Endodermal cell (in vitro differentiated cells): ENCODE measurements at regions not wholly inside any gene's neighbourhood (a gene's known extent, or its start where the extent isn't known, plus 50 kb on each side); places are given as distances from the start of the nearest gene placed in this dataset.

Experiments used
- DNase-seq: peaks from one replicate; pipeline ENCODE4 v3.0.0-alpha.2; 2017
- H3K27ac ChIP-seq: 2 replicates; pipeline ENCODE4 v1.5.1; 2013; ENCODE audit warnings: mild to moderate bottlenecking, low read depth, low read length, moderate library complexity
- H3K27me3 ChIP-seq: 2 replicates; pipeline ENCODE4 v1.6.1; 2013; ENCODE audit warnings: mild to moderate bottlenecking, low read length, moderate library complexity; ENCODE audit not compliant: insufficient read depth, control insufficient read depth, poor library complexity, severe bottlenecking
- H3K36me3 ChIP-seq: 2 replicates; pipeline ENCODE4 v1.7.0; 2013; ENCODE audit warnings: mild to moderate bottlenecking, low read length, moderate library complexity; ENCODE audit not compliant: control insufficient read depth, insufficient read depth
- H3K4me1 ChIP-seq: one replicate; pipeline ENCODE4 v1.7.0; 2013; ENCODE audit warnings: low read length; ENCODE audit not compliant: control insufficient read depth, insufficient read depth
- H3K4me3 ChIP-seq: 2 replicates; pipeline ENCODE4 v1.5.1; 2013; ENCODE audit warnings: mild to moderate bottlenecking, low read length, moderate library complexity
- H3K9ac ChIP-seq: 2 replicates; pipeline ENCODE4 v1.6.1; 2013; ENCODE audit warnings: mild to moderate bottlenecking, low read length, moderate library complexity; ENCODE audit not compliant: poor library complexity, severe bottlenecking; ENCODE audit errors: extremely low read depth
- H3K9me3 ChIP-seq: 2 replicates; pipeline ENCODE4 v1.6.1; 2013; ENCODE audit warnings: mild to moderate bottlenecking, low read length, moderate library complexity; ENCODE audit not compliant: control insufficient read depth
- H3K27ac Mint-ChIP-seq: 2 replicates; pipeline ENCODE4 v1.8.0; 2020; ENCODE audit warnings: mixed read lengths
- H3K27me3 Mint-ChIP-seq: 2 replicates; pipeline ENCODE4 v1.8.0; 2021; ENCODE audit warnings: mild to moderate bottlenecking, mixed read lengths; ENCODE audit not compliant: insufficient read depth
- H3K36me3 Mint-ChIP-seq: 2 replicates; pipeline ENCODE4 v1.8.0; 2020; ENCODE audit warnings: low read depth, mixed read lengths
- H3K4me1 Mint-ChIP-seq: 2 replicates; pipeline ENCODE4 v1.8.0; 2020; ENCODE audit warnings: mixed read lengths
- H3K4me3 Mint-ChIP-seq: 2 replicates; pipeline ENCODE4 v1.8.0; 2020; ENCODE audit warnings: mild to moderate bottlenecking, moderate library complexity, mixed read lengths
- H3K9me3 Mint-ChIP-seq: 2 replicates; pipeline ENCODE4 v1.8.0; 2020; ENCODE audit warnings: mild to moderate bottlenecking, mixed read lengths
- WGBS, 2 experiments: methylation state at CpG; one replicate each; pipeline versions ENCODE4 v1.1.5 to v1.1.7; 2013; ENCODE audit warnings: missing lambda C conversion rate in 2 of 2, mixed read lengths in 1 of 2; ENCODE audit not compliant: insufficient coverage in 1 of 2, insufficient read length in 1 of 2; 5-methylcytosine and 5-hydroxymethylcytosine counted together
- TF ChIP-seq, protein P1 (sequence below): fragments of 200-600 bp; sonication (generic); conservative IDR thresholded peaks from 2 replicates; pipeline ENCODE4 v1.5.0; 2021; ENCODE audit warnings: antibody characterized with exemption, mild to moderate bottlenecking

DNA sequence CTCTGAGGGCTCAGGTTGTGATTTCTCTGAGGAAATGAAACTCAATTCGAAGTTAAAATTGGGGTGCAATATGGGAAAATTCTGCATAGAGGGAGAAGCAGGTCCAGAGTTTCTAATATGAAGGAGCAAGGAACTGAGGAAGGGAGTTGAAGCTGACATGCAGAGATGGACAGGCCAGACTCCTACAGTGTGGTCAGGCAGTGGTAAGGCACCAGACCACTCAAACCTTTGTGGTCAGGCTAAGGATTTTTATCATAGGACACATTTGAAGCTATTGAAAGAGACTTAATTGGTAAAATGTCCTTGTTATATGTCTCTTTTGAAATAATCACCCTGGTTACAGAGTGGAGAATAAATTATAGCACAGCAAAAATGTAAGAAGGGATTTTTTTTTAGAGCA, 1074.8 kb upstream of the CDH2 start:
- Mint-ChIP-seq H3K4me1 (peaks cover 11% of the 10 kb centered on the region), H3K4me3 (no peak overlapping the region), H3K9me3 (peaks cover 2% of the 10 kb centered on the region), H3K27me3 (no peaks in the 10 kb centered on the region), H3K27ac (no peak overlapping the region), H3K36me3 (no peaks in the 10 kb centered on the region)
- DNase-seq: no peak
- Histone ChIP-seq H3K36me3 (no peaks in the 10 kb centered on the region), H3K4me3 (no peak overlapping the region), H3K27me3 (no peaks in the 10 kb centered on the region), H3K9ac (no peak overlapping the region), H3K9me3 (no peaks in the 10 kb centered on the region), H3K4me1 (no peaks in the 10 kb centered on the region), H3K27ac (no peak overlapping the region)
- 87 to 100% methylated on average over 1 of the region's 1 CpG for WGBS, 2 experiments
- TF ChIP-seq, protein P1, sequence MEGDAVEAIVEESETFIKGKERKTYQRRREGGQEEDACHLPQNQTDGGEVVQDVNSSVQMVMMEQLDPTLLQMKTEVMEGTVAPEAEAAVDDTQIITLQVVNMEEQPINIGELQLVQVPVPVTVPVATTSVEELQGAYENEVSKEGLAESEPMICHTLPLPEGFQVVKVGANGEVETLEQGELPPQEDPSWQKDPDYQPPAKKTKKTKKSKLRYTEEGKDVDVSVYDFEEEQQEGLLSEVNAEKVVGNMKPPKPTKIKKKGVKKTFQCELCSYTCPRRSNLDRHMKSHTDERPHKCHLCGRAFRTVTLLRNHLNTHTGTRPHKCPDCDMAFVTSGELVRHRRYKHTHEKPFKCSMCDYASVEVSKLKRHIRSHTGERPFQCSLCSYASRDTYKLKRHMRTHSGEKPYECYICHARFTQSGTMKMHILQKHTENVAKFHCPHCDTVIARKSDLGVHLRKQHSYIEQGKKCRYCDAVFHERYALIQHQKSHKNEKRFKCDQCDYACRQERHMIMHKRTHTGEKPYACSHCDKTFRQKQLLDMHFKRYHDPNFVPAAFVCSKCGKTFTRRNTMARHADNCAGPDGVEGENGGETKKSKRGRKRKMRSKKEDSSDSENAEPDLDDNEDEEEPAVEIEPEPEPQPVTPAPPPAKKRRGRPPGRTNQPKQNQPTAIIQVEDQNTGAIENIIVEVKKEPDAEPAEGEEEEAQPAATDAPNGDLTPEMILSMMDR: no peak

DNA sequence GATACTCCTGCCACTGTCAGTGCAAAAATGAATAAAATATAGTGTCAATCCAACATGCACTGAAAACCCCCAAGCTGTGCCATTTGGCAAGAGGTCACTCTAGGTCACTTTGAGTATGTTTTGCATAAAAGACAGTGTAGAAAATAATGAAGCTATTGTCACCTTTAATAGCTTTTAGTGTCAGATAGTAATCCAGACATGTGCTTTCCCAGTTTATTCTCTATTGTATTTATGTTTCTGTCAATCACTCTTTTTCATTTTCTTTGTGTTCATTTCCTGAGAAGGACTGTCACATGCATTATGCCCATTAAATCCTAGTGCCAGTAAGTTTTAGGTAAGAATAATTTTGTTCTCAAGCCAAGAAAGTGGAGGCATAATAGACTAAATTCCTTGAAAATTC, 1073.9 kb upstream of the CDH2 start:
- Histone ChIP-seq H3K36me3 (no peaks in the 10 kb centered on the region), H3K27ac (no peak overlapping the region), H3K9ac (no peak overlapping the region), H3K4me1 (no peaks in the 10 kb centered on the region), H3K27me3 (no peaks in the 10 kb centered on the region), H3K4me3 (no peak overlapping the region), H3K9me3 (no peaks in the 10 kb centered on the region)
- DNase-seq: no peak
- Mint-ChIP-seq H3K4me3 (no peak overlapping the region), H3K27me3 (no peaks in the 10 kb centered on the region), H3K9me3 (peaks cover 4% of the 10 kb centered on the region), H3K36me3 (no peaks in the 10 kb centered on the region), H3K4me1 (peaks cover 11% of the 10 kb centered on the region), H3K27ac (no peak overlapping the region)
- TF ChIP-seq, protein P1: no peak

DNA sequence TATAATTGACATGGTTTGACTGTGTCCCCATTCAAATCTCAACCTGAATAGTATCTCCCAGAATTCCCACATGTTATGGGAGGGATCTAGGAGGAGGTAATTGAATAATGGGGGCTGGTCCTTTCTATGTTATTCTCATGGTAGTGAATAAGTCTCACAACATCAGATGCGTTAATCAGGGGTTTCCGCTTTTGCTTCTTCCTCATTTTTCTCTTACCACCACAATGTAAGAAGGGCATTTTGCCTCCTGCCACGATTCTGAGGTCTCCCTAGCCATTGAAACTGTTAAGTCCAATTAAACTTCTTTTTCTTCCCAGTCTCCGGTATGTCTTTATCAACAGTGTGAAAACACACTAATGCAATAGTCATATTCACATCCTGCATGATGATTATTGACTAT, 1073.3 kb upstream of the CDH2 start:
- no peaks in the 10 kb centered on the region for H3K27me3 ChIP-seq
- H3K4me3 Mint-ChIP-seq: no peak overlapping the region
- H3K4me3 ChIP-seq: no peak overlapping the region
- no peak overlapping the region for H3K9ac ChIP-seq
- H3K36me3 ChIP-seq: no peaks in the 10 kb centered on the region
- DNase-seq: no peak
- H3K9me3 Mint-ChIP-seq: peaks cover 4% of the 10 kb centered on the region
- H3K9me3 ChIP-seq: no peaks in the 10 kb centered on the region
- H3K36me3 Mint-ChIP-seq: no peaks in the 10 kb centered on the region
- H3K4me1 Mint-ChIP-seq: peaks cover 11% of the 10 kb centered on the region
- H3K27ac Mint-ChIP-seq: no peak overlapping the region
- H3K27ac ChIP-seq: no peak overlapping the region
- 91 to 97% methylated on average over 4 of the region's 4 CpGs for WGBS, 2 experiments
- no peaks in the 10 kb centered on the region for H3K27me3 Mint-ChIP-seq
- TF ChIP-seq, protein P1: no peak
- no peaks in the 10 kb centered on the region for H3K4me1 ChIP-seq
